K562 (cell line): ENCODE measurements at regions not wholly inside any gene's neighbourhood (a gene's known extent, or its start where the extent isn't known, plus 50 kb on each side); places are given as distances from the start of the nearest gene placed in this dataset.

Source experiments
- CBX1 ChIP-seq: sonication (generic); IDR thresholded peaks from 2 replicates; pipeline ENCODE4 v1.6.1; 2016; ENCODE audit warnings: antibody characterized with exemption, low read depth, mild to moderate bottlenecking
- E2F8 ChIP-seq: fragments of 450-650 bp; IDR thresholded peaks from 2 replicates; pipeline ENCODE4 v1.7.1; 2018; ENCODE audit warnings: mild to moderate bottlenecking, low read depth; ENCODE audit not compliant: partially characterized antibody
- ELF4 ChIP-seq: fragments of 450-650 bp; formaldehyde crosslinking; IDR thresholded peaks from 2 replicates; pipeline ENCODE4 v1.4.0; 2022; ENCODE audit warnings: missing genetic modification characterization
- KLF6 ChIP-seq: fragments of 250-450 bp; sonication (Bioruptor Pico); IDR thresholded peaks from 2 replicates; pipeline ENCODE4 v1.4.0; 2020; ENCODE audit warnings: mild to moderate bottlenecking, moderate library complexity, borderline replicate concordance
- PHB ChIP-seq: fragments of 250-450 bp; sonication (Bioruptor Pico); IDR thresholded peaks from 2 replicates; pipeline ENCODE4 v1.5.0; 2021
- SMARCB1 ChIP-seq: IDR thresholded peaks from 2 replicates; pipeline ENCODE4 v1.6.1; 2011; ENCODE audit warnings: improper control_type of control experiment, low read depth; ENCODE audit not compliant: insufficient read length
- ZNF277 ChIP-seq: fragments of 250-450 bp; sonication (Bioruptor Pico); IDR thresholded peaks from 2 replicates; pipeline ENCODE4 v1.8.0; 2022; ENCODE audit warnings: inconsistent platforms, mild to moderate bottlenecking, moderate library complexity, borderline replicate concordance
- ZNF449 ChIP-seq: fragments of 250-450 bp; sonication (Bioruptor Pico); IDR thresholded peaks from 2 replicates; pipeline ENCODE4 v1.8.0; 2022; ENCODE audit warnings: moderate library complexity, mild to moderate bottlenecking, inconsistent platforms
- ZZZ3 ChIP-seq: fragments of 450-650 bp; IDR thresholded peaks from 2 replicates; pipeline ENCODE4 v1.6.1; 2016; ENCODE audit warnings: antibody characterized with exemption, mild to moderate bottlenecking, moderate library complexity
- TF ChIP-seq, protein P1 (sequence below): fragments of 200-600 bp; sonication (generic); IDR thresholded peaks from one replicate; pipeline ENCODE4 v1.6.1; 2012; ENCODE audit warnings: mild to moderate bottlenecking, low read depth, low read length, inconsistent platforms

DNA sequence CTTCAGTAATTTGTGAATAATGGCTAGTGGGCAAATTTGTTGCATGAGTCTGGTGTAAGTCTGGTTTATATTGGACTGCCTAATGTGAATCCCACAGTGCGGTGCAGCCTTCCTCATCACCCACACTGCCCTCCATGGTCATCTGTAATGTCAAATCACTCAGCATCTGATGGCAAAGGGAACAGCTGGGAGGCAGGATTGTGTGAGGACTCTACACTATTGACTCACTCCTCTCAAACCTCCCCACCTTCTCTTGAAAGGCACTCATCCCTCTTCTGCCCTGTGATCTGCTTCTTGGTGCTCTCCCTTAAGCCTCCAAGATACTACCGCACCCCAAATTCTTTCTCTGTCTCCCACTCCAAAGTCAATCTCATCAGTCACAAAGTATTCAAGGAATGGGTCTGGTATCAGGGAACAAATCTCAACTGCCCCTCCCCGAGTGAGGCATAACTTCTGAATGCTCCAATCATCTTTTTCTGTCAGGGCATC, 146.0 kb upstream of the BEND6 start (continued):
- TF ChIP-seq, protein P1, sequence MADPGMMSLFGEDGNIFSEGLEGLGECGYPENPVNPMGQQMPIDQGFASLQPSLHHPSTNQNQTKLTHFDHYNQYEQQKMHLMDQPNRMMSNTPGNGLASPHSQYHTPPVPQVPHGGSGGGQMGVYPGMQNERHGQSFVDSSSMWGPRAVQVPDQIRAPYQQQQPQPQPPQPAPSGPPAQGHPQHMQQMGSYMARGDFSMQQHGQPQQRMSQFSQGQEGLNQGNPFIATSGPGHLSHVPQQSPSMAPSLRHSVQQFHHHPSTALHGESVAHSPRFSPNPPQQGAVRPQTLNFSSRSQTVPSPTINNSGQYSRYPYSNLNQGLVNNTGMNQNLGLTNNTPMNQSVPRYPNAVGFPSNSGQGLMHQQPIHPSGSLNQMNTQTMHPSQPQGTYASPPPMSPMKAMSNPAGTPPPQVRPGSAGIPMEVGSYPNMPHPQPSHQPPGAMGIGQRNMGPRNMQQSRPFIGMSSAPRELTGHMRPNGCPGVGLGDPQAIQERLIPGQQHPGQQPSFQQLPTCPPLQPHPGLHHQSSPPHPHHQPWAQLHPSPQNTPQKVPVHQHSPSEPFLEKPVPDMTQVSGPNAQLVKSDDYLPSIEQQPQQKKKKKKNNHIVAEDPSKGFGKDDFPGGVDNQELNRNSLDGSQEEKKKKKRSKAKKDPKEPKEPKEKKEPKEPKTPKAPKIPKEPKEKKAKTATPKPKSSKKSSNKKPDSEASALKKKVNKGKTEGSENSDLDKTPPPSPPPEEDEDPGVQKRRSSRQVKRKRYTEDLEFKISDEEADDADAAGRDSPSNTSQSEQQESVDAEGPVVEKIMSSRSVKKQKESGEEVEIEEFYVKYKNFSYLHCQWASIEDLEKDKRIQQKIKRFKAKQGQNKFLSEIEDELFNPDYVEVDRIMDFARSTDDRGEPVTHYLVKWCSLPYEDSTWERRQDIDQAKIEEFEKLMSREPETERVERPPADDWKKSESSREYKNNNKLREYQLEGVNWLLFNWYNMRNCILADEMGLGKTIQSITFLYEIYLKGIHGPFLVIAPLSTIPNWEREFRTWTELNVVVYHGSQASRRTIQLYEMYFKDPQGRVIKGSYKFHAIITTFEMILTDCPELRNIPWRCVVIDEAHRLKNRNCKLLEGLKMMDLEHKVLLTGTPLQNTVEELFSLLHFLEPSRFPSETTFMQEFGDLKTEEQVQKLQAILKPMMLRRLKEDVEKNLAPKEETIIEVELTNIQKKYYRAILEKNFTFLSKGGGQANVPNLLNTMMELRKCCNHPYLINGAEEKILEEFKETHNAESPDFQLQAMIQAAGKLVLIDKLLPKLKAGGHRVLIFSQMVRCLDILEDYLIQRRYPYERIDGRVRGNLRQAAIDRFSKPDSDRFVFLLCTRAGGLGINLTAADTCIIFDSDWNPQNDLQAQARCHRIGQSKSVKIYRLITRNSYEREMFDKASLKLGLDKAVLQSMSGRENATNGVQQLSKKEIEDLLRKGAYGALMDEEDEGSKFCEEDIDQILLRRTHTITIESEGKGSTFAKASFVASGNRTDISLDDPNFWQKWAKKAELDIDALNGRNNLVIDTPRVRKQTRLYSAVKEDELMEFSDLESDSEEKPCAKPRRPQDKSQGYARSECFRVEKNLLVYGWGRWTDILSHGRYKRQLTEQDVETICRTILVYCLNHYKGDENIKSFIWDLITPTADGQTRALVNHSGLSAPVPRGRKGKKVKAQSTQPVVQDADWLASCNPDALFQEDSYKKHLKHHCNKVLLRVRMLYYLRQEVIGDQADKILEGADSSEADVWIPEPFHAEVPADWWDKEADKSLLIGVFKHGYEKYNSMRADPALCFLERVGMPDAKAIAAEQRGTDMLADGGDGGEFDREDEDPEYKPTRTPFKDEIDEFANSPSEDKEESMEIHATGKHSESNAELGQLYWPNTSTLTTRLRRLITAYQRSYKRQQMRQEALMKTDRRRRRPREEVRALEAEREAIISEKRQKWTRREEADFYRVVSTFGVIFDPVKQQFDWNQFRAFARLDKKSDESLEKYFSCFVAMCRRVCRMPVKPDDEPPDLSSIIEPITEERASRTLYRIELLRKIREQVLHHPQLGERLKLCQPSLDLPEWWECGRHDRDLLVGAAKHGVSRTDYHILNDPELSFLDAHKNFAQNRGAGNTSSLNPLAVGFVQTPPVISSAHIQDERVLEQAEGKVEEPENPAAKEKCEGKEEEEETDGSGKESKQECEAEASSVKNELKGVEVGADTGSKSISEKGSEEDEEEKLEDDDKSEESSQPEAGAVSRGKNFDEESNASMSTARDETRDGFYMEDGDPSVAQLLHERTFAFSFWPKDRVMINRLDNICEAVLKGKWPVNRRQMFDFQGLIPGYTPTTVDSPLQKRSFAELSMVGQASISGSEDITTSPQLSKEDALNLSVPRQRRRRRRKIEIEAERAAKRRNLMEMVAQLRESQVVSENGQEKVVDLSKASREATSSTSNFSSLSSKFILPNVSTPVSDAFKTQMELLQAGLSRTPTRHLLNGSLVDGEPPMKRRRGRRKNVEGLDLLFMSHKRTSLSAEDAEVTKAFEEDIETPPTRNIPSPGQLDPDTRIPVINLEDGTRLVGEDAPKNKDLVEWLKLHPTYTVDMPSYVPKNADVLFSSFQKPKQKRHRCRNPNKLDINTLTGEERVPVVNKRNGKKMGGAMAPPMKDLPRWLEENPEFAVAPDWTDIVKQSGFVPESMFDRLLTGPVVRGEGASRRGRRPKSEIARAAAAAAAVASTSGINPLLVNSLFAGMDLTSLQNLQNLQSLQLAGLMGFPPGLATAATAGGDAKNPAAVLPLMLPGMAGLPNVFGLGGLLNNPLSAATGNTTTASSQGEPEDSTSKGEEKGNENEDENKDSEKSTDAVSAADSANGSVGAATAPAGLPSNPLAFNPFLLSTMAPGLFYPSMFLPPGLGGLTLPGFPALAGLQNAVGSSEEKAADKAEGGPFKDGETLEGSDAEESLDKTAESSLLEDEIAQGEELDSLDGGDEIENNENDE: no peak
- TF ChIP-seq KLF6 (CRISPR knock-in tag) (no peak), ZNF277 (CRISPR knock-in tag) (no peak), ZZZ3 (no peak), CBX1 (no peak), E2F8 (no peak), ZNF449 (no peak), PHB (no peak), SMARCB1 (no peak), ELF4 (CRISPR knock-in tag) (no peak)
